MV-4-11 (cell line): ENCODE measurements at regions not wholly inside any gene's neighbourhood (a gene's known extent, or its start where the extent isn't known, plus 50 kb on each side); places are given as distances from the start of the nearest gene placed in this dataset.
"Not testable (repeated sequence)": the region's sequence is repeated elsewhere in the genome, so short reads cannot be mapped to it uniquely, and the experiment has no call there.

Experiments used
- DNase-seq: peaks from one replicate; lab custom pipeline; 2025; lab: John Stamatoyannopoulos, UW

DNA sequence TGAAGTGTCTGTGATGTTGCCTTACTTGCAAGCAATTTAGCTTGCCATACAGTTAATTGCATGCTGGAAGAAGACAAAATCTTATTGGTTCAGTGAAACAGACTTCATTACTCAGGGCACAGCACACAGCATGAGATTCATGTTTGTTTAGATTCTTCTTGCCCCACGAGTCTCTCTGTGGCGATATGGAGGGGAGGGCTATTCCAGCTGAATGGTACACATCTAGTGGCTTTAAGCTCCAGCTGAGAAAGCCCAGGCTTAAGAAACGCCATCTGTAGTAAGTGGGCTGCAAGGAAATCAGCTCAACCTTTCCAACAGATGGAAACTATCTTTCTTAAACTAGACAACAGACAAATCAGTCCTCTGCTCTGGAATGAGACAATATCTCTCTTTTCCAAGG is 1022.0 kb downstream of the NCAM2 start:
- DNase-seq = no peak

DNA sequence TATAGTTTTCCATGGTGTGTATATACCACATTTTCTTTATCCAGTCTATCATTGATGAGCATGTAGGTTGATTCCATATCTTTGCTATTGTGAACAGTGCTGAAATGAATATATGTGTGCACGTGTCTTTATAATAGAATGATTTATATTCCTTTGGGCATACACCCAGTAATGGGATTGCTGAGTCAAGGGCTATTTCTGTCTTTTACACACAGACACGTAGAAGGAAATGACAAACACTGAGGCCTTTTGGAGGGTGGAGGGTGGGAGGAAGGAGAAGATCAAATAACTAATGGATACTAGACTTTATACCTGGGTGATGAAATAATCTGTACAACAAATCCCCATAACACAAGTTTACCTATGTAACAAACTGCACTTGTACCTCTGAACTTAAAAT is 1025.7 kb downstream of the NCAM2 start:
- DNase-seq = not testable (repeated sequence)

DNA sequence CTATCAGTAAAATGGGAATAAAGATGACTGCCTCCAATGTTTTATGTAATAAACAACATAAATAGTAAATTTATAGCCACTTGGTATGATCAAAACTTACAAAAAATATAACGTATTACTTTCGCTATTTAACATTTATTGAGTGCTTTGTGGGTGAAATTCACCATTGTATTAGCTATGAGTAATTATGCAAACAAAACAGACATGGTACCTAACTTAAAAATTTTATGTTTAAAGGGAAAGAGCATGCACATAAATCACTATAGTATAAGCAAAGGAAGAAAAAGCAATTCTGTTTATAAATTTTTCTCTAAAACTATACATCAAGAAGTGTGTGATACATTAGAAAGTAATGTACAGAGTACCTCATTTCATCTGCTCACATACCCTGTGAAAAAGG is 1046.2 kb downstream of the NCAM2 start:
- DNase-seq = no peak

DNA sequence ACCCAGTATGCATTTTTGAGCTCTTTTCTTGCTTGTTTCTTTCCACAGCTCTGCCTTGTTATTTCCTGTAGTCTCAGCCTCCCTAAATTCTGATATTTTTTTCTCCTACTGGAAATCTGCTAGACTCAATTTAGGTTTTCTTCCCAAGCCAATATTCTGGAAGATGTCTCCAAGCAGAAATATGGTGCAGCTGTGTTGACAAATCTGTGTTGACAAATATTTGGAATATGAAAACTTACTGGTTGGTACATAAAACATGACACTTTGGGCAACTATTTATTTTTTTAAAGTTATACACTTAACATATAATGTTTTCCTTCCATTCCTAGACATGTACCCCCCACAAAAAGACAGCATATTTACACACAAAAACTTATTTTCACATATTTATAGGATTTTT is 1048.4 kb downstream of the NCAM2 start:
- no peak for DNase-seq

DNA sequence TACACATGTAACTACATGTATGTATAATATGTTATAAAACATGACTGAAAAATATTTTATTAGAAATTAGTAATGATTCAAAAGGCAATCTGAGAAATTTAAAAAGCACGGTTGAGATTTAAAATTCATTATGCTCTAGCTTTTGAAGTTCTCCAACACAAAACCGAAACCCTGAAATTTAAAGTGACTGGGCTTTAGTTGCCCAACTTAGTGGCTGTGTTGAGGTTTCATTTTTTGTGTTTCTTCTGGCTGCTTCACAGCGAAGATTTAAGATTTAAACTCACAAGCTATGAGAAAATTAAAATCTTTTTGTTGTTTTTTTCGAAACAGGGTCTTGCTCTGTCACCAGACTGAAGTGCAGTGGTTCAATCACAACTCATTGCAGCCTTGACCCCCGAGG is 1058.7 kb downstream of the NCAM2 start:
- no peak for DNase-seq

DNA sequence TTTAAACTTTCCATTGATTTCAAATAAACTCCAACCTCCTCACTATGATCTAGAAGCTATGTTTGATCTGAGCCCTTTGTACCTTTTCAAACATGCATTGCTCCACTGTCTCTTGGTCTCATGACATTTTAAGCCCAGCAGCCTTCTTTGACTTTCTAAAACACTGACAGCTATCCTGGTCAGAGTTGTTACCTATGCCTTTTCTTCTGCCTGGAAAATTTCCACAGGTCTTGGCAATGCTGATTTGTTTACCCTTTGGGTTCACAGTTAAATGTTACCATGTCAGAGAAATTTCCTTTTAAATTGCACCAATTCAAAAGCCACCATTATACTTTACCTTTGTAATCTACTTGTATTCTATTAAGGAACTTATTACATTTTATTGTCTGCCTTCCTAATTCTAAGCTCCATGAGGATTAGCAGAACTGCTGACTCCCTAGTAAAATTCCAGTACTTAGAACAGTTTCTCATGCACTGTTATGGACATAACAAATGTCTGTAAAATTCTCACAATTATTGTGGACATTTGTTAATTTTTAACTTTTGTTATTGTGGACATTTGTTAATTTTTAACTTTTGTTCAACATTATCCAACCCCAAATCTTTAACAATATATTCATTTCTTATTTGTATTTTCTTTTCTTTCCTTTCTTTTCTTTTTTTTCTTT is 1064.4 kb downstream of the NCAM2 start:
- no peak for DNase-seq

DNA sequence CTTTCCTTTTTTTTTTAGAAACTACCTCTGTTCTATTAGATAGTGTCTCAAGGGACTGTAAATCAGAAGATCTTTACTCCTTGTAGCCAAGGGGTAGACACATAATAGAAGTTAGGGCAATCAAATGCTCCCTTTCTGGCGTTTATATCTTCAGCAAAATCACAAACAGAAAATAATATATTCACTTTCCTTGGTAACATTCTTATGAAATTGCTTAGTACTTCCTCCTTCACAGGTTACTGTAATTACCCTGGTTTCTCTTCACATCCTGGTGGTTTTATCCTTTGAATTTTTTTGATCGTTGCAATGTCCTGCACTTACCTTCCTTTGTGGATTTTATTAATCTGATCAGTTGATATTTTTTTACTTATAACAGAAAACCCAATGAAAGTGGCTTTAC is 1064.9 kb downstream of the NCAM2 start:
- DNase-seq = no peak

DNA sequence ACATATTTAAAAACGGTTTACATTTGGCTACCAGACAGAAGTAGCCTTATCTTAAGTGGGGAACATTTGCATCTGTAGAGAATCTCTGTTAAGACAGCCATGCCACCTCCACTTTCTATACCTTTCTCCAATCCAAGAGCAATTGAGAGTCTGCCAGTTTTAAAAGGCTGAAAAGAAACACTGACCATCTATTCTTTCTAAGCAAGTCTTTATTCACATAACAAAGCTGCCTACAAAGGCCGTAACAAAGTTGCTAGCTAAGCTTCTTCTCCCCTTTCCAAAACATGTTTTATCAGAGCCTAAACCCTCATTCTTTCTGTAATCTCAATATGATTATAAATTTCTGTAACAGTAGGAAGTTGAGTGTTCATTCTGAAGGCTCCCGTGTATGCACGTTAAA is 1078.3 kb downstream of the NCAM2 start:
- no peak for DNase-seq

DNA sequence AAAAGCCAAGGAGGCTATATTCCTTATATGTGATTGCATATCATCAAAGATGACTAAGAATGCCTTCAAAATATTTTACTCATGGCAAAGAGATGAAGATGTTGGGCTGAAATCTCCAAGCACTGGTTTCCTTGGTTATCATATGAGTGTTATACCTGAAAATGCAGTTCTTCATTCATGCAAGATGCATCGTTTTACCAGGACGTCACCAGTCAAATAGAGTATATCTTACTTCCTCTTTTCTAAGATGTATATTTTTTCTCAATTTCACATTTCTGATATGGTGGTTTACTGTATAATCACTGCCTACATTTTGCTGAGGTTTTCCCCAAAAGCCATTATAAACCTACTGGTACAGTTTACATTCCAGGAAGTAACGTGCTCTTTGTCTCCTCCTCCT is 1085.7 kb downstream of the NCAM2 start:
- DNase-seq = peak; percentile 39

DNA sequence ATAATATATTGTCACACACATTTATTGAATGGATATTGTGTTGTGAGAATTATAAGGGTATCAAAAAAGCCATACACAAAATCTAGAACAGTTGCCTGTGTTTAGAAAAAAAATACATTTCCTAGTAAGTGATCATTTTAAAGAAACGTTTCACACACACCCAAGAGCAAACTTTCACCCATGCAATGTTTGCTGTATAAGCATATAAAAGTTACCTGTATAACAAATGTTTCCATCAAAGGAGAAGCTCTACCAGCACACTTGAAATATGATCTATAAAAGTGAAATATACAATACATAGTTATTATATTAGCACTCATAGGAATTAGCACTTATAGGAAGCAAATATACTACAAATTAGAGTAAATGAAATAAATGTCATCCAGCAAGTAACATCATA is 1098.1 kb downstream of the NCAM2 start:
- DNase-seq = no peak

DNA sequence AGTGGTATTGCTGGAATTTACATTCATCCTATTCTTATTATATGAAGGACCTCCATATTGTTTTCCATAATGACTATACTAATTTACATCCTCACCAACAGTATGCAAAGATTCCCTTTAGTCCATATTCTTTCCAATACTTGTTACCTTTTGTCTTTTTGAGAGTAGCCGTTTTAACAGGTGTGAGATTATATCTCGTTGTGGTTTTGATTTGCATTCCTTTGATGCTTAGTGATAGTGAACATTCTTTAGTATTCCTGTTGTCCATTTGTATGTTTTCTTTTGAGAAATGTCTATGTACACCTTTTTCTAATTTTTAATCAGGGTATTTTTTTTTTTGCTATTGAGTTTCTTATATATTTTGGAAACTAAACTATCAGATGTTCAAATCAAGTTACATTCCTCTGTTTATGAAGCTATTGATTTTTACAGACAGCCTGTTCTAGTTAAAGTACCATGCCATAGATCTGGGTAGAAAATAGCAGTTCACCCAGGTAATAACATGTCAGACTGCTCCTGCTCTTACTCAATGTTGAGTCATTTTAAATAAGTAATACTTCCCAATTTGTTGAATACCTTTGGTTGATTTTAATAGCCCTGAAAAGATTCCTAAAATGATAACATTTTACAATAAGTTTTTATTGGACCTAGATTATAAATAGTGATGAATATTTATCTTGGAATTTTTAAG is 1108.7 kb downstream of the NCAM2 start:
- no peak for DNase-seq

DNA sequence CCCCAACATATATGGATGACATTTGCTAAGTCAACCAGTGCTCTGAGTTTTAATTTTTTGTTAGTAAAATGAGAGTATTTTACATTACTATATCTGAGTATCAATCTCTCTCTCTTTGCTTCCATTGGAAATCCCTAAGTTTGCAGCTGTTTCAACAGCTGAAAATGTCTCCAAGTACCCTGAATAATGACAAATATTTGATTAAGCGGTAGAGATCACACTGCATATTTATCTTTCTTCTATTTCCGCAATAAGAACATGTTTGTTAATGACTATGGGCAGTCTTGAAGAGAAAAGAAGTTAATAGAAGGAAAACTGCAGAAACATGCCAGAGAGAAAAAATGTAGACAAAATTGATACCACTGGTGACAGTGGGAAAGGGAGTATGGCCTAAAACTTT is 1117.5 kb downstream of the NCAM2 start:
- DNase-seq = no peak

DNA sequence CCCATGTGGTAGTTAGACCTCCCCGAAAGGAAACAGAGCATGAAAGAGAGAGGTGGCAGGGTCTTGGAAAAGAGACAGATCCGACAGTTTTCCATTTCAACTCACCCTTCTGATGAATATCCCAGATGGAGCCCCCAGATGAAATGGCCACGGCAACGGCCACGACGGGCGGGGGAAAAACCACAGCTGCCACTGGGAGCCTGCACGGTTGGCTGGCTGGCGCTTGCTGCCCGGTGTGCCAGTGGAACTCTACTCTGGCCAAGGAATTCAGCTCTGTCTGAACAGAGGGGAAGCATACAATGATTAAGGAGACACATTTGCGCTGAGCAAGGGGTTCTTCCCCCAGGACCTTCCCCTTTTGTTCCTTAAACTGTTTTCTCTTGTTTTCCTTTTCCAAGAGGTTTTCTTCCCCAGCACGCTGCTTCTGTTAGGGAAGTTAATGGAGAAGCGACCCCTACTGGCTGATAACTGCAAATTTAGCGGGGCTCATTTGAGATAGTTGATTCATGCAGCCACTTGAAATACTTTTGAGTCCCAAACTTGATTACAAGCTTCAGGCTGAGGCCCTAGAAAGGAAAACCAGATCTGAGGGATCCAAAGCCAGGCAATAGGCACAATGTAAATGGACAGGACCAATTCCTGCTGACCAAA is 1122.5 kb downstream of the NCAM2 start:
- no peak for DNase-seq

DNA sequence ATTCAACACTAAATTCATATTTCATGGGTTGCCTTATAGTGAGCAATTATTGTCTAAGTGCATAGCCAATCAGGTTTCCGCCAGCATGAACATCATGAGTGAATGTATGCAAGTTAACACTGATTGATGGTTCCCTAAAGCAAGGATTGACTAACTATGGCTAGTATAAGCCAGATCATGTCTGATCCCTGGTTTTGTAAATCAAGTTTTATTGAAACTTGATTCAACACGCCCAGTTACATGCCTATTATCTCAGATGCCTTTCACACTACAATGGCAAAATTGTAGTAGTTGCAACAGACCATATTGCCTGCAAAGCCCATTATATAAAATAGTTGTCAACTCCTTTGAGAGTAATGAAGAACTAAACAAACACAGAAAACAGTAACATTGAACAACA is 1127.4 kb downstream of the NCAM2 start:
- DNase-seq = no peak

DNA sequence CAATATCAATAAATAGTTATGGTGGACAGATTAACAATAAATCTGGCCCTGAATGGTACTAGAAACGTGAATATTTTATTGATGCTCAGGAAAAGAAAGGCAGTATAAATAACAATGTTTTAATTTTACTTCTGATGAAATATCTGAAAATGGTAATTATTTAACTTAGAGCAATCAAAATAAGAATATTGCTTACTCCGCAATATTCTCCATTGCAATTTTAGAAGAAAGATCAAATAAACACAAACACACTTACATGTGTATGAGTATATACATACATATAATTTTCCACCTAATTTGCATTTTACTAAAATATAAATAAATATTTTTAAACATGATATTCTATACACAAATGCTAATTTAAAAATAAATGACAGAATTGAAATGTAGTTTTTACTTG is 1130.5 kb downstream of the NCAM2 start:
- DNase-seq = no peak

DNA sequence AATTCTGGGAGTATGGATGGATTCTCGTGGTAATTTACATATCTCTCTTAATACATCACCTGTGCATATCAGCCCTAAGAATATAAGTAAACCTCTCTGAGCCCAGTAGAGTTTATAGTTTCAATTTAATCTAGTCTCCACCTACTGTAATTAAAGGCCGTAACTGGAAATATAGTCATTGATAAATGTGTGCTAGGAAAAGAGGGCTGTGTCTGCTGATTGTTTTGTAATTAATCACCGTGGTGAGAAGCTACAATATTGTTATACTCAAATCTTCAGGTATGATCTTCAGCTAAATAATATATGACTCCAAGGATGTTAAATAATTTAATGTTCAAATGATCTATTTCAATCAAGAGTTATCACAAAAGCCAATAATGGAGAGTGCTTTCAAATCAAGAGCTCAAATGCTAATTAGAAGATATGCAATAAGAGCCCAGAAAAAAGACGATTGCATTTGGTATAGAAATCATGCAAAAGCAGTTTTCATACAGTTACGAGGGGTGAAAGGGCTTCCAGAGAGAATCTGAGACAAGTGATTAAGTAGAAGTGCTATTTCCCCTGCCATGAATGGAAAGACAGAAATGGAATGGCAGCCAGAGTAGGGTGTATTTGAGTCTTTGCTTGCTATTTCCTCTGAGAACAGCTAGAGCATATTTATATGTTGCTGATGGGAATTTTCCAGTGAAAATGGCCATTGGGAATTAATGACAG is 1134.3 kb downstream of the NCAM2 start:
- no peak for DNase-seq

DNA sequence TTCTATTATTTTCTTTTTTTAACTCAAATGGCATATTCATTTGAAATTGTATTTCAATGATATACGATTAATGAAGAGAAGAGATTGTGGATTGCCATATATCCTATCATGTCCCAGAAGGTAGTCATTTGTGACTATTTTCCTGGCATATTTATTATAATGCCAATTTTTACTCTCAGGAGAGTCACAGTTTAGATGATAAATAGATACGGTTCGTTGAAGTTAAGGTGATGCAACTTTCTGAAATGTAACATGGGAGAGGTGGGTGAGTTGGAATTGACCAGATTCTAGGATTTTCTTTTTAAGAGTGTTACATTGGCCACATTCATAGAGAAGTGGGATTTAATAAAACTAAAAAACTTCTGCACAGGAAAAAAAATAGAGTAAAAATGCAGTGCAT is 1138.5 kb downstream of the NCAM2 start:
- no peak for DNase-seq

DNA sequence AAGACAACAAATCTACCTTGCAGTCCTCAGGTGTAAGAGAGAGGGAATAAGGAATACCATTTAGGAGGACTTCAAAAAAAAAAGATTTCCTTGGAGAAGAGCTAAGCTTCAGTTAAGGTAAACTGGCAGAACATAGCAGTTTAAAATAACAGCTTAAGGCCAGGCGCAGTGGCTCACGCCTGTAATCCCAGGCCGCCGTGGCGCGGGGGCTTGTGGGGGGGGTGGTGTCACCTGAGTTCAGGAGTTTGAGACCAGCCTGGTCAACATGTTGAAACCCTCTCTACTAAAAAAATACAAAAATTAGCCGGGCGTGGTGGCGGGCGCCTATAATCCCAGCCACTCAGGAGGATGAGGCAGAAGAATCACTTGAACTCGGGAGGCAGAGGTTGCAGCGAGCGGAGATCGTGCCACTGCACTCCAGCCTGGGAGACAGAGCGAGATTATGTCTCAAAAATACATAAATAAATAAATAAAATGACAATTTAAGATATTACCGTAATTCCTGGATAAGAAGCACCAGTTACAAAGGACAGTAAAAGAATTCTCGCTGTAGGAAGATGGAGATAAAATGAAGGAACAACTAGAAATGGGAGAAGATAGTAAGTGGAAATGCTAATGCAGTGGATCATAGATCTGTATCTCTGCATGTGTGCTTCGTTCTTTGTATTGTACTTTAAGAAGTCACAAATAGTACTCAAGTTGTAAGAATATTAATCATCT is 1140.2 kb downstream of the NCAM2 start:
- DNase-seq = no peak

DNA sequence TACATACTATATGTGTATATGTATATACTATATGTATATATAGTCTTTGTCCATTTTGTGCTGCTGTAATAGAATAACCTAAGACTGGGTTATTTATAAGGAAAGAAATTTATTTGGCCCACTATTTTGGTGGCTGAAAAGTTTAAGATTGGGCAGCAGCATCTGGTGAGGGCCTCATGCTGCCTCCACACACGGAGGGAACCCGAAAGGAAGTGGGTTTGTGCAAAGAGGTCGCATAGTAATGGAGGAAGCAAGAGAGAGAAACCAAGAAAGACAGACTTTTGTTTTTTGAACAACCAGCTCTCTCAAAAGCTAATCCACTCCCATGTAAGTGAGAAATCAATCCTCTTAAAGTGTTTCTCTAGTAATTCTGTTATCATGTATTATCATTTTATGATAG is 1147.3 kb downstream of the NCAM2 start:
- DNase-seq = no peak

DNA sequence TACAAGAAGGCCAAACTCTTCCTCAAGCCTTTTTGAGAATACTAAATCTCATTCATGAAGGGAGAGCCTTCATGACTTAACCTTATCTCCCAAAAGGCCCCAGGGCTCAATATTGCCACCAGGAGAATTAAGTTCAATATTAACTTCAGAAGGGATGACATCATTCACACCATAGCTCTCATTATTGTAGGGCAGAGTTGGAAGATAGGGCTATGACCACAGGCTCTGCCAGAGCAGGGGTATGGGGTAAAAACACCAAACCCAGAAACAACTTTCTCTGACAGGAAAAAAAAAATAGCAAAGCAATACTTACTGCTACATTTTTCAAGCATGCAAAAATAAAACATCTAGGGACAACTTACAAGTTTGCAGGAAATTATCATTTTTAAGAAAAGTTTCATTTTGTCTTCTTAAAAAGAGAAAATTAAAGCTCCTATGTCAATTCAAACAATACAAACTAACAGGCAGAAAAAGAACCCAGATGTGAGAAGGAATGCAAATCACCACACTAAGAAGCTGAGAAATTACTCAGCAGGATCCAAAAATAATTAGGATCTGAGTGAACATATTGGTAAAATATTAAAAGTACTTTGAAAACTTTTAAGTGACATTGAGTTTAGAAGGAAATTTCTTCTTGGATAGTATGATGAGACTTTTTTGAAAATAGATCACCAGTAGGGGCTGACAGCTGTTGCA is 1156.5 kb downstream of the NCAM2 start:
- no peak for DNase-seq

DNA sequence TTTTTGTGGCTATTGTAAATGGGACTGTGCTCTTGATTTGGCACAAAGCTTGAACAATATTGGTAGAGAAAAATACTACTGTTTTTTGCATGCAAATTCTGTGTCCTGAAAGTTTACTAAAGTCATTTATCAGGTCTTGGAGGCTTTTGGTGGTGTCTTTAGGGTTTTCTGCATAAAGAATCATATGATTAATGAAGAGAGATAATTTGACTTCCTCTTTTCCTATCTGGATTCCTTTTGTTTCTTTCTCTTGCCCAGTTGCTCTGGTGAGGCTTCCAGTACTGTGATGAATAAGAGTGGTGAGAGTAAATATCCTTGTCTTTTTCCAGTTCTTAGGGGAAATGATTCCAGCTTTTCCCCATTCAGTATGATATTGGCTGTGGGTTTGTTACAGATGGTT is 1166.7 kb downstream of the NCAM2 start:
- DNase-seq = no peak

DNA sequence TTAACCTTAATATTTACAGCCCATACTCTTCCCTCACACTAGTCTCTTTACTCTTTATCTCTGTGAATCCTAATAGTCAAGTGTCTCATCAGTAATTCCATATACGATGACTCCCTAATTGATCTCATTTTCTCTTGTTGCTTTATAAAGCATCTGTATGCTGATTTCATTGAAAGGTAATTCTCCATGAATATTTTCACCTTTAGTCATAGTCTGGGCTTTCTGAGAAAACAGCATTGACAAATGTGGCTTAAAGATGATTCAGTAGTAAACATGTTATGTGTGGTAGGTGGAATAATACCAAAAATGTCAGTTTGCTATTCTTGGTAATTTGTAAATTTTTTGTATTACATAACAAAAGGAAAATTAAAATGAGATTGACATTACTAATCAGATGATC is 1176.5 kb downstream of the NCAM2 start:
- DNase-seq = no peak
